ENCODE measurements at regions not wholly inside any gene's neighbourhood (a gene's known extent, or its start where the extent isn't known, plus 50 kb on each side); places are given as distances from the start of the nearest gene placed in this dataset.

- no peak overlapping the region for H2BK120ac ChIP-seq (replicated peaks; ENCODE audit: low read depth, low read length)
- H2AK5ac ChIP-seq (ENCODE audit: low read depth, low read length), result no peak overlapping the region
- H3K23me2 ChIP-seq (ENCODE audit: low read depth, low read length), result no peaks in the 10 kb centered on the region
- DNase-seq (ENCODE audit: low read depth in 1 of 2, low spot score in 2 of 2) (no peak), FAIRE-seq (no peak)
- H3K14ac ChIP-seq (ENCODE audit: insufficient read length), result no peak overlapping the region
- H4K20me1 ChIP-seq (replicated peaks in 1 of 2; ENCODE audit: control insufficient read depth in 1 of 2, insufficient read depth in 2 of 2, low read length in 2 of 2), result no peaks in the 10 kb centered on the region
- no peak overlapping the region for H3K4me2 ChIP-seq (ENCODE audit: insufficient read depth in 1 of 2, low read depth in 2 of 2, low read length in 2 of 2)
- no peak overlapping the region for H2BK5ac ChIP-seq (ENCODE audit: low read depth, low read length)
- H4K91ac ChIP-seq (replicated peaks; ENCODE audit: insufficient read length, low read length), result no peak overlapping the region
- H3K9me3 ChIP-seq (ENCODE audit: insufficient read depth in 2 of 2, low read depth in 1 of 2, low read length in 1 of 2), result no peaks in the 10 kb centered on the region
- H3K4me3 ChIP-seq (ENCODE audit: extremely low read depth in 1 of 4, insufficient read depth in 2 of 4, low read depth in 3 of 4, low read length in 4 of 4), result no peak overlapping the region
- no peak overlapping the region for H4K8ac ChIP-seq (ENCODE audit: extremely low read depth, insufficient read depth, low read length)
- POLR2A ChIA-PET (ENCODE audit: partially characterized antibody), result no interaction called here
- no peaks in the 10 kb centered on the region for H3K27me3 ChIP-seq (replicated peaks in 1 of 4; ENCODE audit: control insufficient read depth in 3 of 4, extremely low read depth in 1 of 4, insufficient read depth in 3 of 4, low read length in 3 of 4)
- no peak overlapping the region for H4K5ac ChIP-seq (ENCODE audit: insufficient read length, low read depth, low read length)
- no peak overlapping the region for H2BK15ac ChIP-seq (ENCODE audit: low read length)
- whole genome bisulfite sequencing, 2 experiments (ENCODE audit: extremely low coverage in 1 of 2, insufficient coverage in 1 of 2, insufficient read length in 1 of 2, insufficient replicate concordance in 2 of 2, low coverage in 1 of 2, low lambda C conversion rate in 2 of 2, missing lambda C conversion rate in 1 of 2), result 54% methylated on average over 2 of the region's 2 CpGs; no CpG with 5 or more reads in 1 of the 2 experiments
- no peak overlapping the region for H2BK20ac ChIP-seq (ENCODE audit: low read length)
- H3K56ac ChIP-seq (replicated peaks; ENCODE audit: insufficient read length, low read depth, low read length), result no peak overlapping the region
- H3K27ac ChIP-seq (ENCODE audit: low read depth, low read length), result no peak overlapping the region
- no peaks in the 10 kb centered on the region for H3K36me3 ChIP-seq (ENCODE audit: control insufficient read depth in 2 of 4, insufficient read depth in 4 of 4, low read length in 3 of 4)
- CTCF ChIA-PET (ENCODE audit: partially characterized antibody), result no interaction called here
- TF ChIP-seq FOSL1 (IDR thresholded peaks at IDR 0.05; ENCODE audit: insufficient read depth, low read depth, low read length) (no peak), BRCA1 (IDR thresholded peaks at IDR 0.05; ENCODE audit: low read depth, low read length) (no peak)
- H3K18ac ChIP-seq (ENCODE audit: extremely low read depth, low read length), result no peak overlapping the region
- H3K4me1 ChIP-seq (replicated peaks in 1 of 4; ENCODE audit: control insufficient read depth in 3 of 4, insufficient read depth in 4 of 4, low read length in 3 of 4), result no peaks in the 10 kb centered on the region
- H3K23ac ChIP-seq (ENCODE audit: insufficient read length), result no peak overlapping the region
- H2AFZ ChIP-seq (ENCODE audit: low read length), result no peak overlapping the region
- H3K9ac ChIP-seq (replicated peaks in 1 of 4; ENCODE audit: extremely low read depth in 1 of 4, low read depth in 3 of 4, low read length in 3 of 4), result no peak overlapping the region
- no peak overlapping the region for H3K4ac ChIP-seq (replicated peaks; ENCODE audit: insufficient read length, low read depth, low read length)
- no peak overlapping the region for H2BK12ac ChIP-seq (ENCODE audit: low read depth, low read length)
- H3K79me1 ChIP-seq (ENCODE audit: low read depth, low read length), result no peaks in the 10 kb centered on the region
- H3K79me2 ChIP-seq (ENCODE audit: control insufficient read depth in 1 of 2, insufficient read depth in 2 of 2, low read length in 2 of 2), result no peaks in the 10 kb centered on the region
Observed at GRCh38 chr5:58040044-58040443, 419.8 kb downstream of the PLK2 start.

Data from H1 (cell line).